Fibroblast of lung (primary cell): ENCODE measurements at regions not wholly inside any gene's neighbourhood (a gene's known extent, or its start where the extent isn't known, plus 50 kb on each side); places are given as distances from the start of the nearest gene placed in this dataset.

Experiments used
- DNase-seq, 2 donors: peaks; one replicate each; pipeline versions ENCODE4 v3.0.0 to v3.0.0-alpha.2; 2010; ENCODE audit warnings: low read depth in 2 of 2
- H2AFZ ChIP-seq: 2 replicates; pipeline ENCODE4 v1.5.1; 2012; ENCODE audit warnings: low read length, control low read depth, inconsistent platforms
- H3K27ac ChIP-seq: 2 replicates; pipeline ENCODE4 v1.5.1; 2011; ENCODE audit warnings: low read length, control low read depth; ENCODE audit not compliant: insufficient read depth
- H3K27me3 ChIP-seq: 2 replicates; pipeline ENCODE4 v1.5.1; 2011; ENCODE audit warnings: mild to moderate bottlenecking, low read length; ENCODE audit not compliant: control insufficient read depth, insufficient read depth
- H3K36me3 ChIP-seq: 2 replicates; pipeline ENCODE4 v1.5.1; 2011; ENCODE audit warnings: low read length; ENCODE audit not compliant: control insufficient read depth, insufficient read depth
- H3K4me1 ChIP-seq: 2 replicates; pipeline ENCODE4 v1.5.1; 2011; ENCODE audit warnings: low read length; ENCODE audit not compliant: control insufficient read depth, insufficient read depth; ENCODE audit errors: extremely low read depth
- H3K4me2 ChIP-seq: 2 replicates; pipeline ENCODE4 v1.5.1; 2011; ENCODE audit warnings: low read length, control low read depth; ENCODE audit not compliant: insufficient read depth; ENCODE audit errors: extremely low read depth
- H3K4me3 ChIP-seq, 4 experiments: fragments of 200-600 bp in 1 of 4; sonication (generic) in 1 of 4; replicated peaks in 1 of 4; 2 replicates each; pipeline ENCODE4 v1.5.1; 2011 to 2016; ENCODE audit warnings: low read length in 4 of 4, low read depth in 3 of 4, mild to moderate bottlenecking in 3 of 4, control low read depth in 2 of 4, inconsistent platforms in 1 of 4, mixed read lengths in 1 of 4; ENCODE audit not compliant: insufficient read depth in 1 of 4; ENCODE audit errors: control extremely low read depth in 1 of 4
- H3K79me2 ChIP-seq: 2 replicates; pipeline ENCODE4 v1.5.1; 2012; ENCODE audit warnings: mild to moderate bottlenecking, low read length, inconsistent platforms; ENCODE audit not compliant: control insufficient read depth, insufficient read depth
- H3K9ac ChIP-seq: 2 replicates; pipeline ENCODE4 v1.5.1; 2011; ENCODE audit warnings: mild to moderate bottlenecking, low read length, control low read depth; ENCODE audit not compliant: insufficient read depth
- H3K9me3 ChIP-seq: 2 replicates; pipeline ENCODE4 v1.5.1; 2012; ENCODE audit warnings: low read depth, low read length; ENCODE audit not compliant: control insufficient read depth, insufficient read depth
- H4K20me1 ChIP-seq: 2 replicates; pipeline ENCODE4 v1.5.1; 2011; ENCODE audit warnings: low read length; ENCODE audit not compliant: control insufficient read depth, insufficient read depth; ENCODE audit errors: extremely low read depth
- EZH2 ChIP-seq: IDR thresholded peaks from 2 replicates; pipeline ENCODE4 v1.5.1; 2012; ENCODE audit warnings: low read length, control low read depth, mild to moderate bottlenecking; ENCODE audit errors: missing control alignments
- TF ChIP-seq, protein P1 (sequence below), 2 donors: IDR thresholded peaks in 1 of 2; conservative IDR thresholded peaks in 1 of 2; 1 replicate in 1 of 2; 2 replicates in 1 of 2; pipeline ENCODE4 v1.5.1; 2011 to 2012; ENCODE audit warnings: low read length in 2 of 2, control low read depth in 1 of 2, inconsistent platforms in 1 of 2, low read depth in 1 of 2, mild to moderate bottlenecking in 1 of 2

DNA sequence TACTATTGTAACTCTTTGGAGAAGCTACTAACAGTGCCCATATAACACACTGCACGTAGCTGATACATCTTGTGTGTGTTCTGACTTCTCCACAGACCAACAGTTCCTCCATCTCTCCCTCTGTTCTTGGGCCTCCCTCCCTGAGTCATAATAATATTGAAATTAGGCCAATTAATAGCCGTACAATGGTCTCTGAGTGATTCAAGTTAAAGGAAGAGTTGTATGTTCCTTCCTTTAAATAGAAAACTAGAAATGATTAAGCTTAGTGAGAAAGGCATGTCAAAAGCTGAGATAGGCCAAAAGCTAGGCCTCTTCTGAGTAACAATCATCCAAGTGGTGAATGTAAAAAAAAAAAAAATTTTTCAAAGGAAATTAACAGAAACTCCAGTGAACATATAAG, 828.4 kb upstream of the CHAC2 start:
- Histone ChIP-seq H3K9ac (no peak overlapping the region), H3K27ac (no peak overlapping the region), H3K4me2 (no peak overlapping the region), H3K9me3 (no peaks in the 10 kb centered on the region), H2AFZ (no peak overlapping the region), H3K79me2 (no peaks in the 10 kb centered on the region), H4K20me1 (no peaks in the 10 kb centered on the region), H3K4me1 (peaks cover 1% of the 10 kb centered on the region), H3K27me3 (no peaks in the 10 kb centered on the region), H3K4me3 (no peak overlapping the region), H3K36me3 (no peaks in the 10 kb centered on the region)
- DNase-seq = no peak
- no peak for TF ChIP-seq EZH2
- TF ChIP-seq, protein P1, sequence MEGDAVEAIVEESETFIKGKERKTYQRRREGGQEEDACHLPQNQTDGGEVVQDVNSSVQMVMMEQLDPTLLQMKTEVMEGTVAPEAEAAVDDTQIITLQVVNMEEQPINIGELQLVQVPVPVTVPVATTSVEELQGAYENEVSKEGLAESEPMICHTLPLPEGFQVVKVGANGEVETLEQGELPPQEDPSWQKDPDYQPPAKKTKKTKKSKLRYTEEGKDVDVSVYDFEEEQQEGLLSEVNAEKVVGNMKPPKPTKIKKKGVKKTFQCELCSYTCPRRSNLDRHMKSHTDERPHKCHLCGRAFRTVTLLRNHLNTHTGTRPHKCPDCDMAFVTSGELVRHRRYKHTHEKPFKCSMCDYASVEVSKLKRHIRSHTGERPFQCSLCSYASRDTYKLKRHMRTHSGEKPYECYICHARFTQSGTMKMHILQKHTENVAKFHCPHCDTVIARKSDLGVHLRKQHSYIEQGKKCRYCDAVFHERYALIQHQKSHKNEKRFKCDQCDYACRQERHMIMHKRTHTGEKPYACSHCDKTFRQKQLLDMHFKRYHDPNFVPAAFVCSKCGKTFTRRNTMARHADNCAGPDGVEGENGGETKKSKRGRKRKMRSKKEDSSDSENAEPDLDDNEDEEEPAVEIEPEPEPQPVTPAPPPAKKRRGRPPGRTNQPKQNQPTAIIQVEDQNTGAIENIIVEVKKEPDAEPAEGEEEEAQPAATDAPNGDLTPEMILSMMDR (conservative IDR thresholded peaks at IDR 0.05 in 1 of 2, IDR thresholded peaks at IDR 0.05 in 1 of 2; ENCODE audit: low read depth in 1 of 2, low read length in 2 of 2) = no peak

DNA sequence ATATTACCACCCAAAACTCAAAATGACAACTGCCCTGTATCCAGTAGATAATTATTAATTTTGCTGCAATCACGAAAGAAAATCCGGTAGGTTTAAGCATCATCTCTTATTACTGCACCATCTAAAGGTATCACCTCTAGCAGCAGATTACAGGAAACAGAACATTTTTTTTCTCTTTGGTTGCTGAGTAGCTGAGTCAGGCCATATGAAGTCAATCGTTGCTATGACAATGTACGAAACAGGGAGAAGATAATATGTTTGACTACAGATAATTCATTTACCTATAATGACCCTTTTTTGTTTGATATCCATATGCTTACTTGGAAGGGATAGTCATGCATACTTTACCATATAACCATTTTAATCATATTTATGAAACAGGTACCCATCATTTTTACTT, 831.6 kb upstream of the CHAC2 start:
- peak; percentile 15 to 54 for DNase-seq
- no peak overlapping the region for H3K4me3 ChIP-seq
- H3K36me3 ChIP-seq = no peaks in the 10 kb centered on the region
- no peaks in the 10 kb centered on the region for H4K20me1 ChIP-seq
- peaks cover 2% of the 10 kb centered on the region for H3K4me1 ChIP-seq
- H3K9ac ChIP-seq = no peak overlapping the region
- no peak overlapping the region for H2AFZ ChIP-seq
- no peak overlapping the region for H3K4me2 ChIP-seq
- no peak for TF ChIP-seq EZH2
- TF ChIP-seq, protein P1 (conservative IDR thresholded peaks at IDR 0.05 in 1 of 2, IDR thresholded peaks at IDR 0.05 in 1 of 2; ENCODE audit: low read depth in 1 of 2, low read length in 2 of 2) = no peak
- H3K79me2 ChIP-seq = no peaks in the 10 kb centered on the region
- no peaks in the 10 kb centered on the region for H3K27me3 ChIP-seq
- no peaks in the 10 kb centered on the region for H3K9me3 ChIP-seq
- H3K27ac ChIP-seq = no peak overlapping the region

DNA sequence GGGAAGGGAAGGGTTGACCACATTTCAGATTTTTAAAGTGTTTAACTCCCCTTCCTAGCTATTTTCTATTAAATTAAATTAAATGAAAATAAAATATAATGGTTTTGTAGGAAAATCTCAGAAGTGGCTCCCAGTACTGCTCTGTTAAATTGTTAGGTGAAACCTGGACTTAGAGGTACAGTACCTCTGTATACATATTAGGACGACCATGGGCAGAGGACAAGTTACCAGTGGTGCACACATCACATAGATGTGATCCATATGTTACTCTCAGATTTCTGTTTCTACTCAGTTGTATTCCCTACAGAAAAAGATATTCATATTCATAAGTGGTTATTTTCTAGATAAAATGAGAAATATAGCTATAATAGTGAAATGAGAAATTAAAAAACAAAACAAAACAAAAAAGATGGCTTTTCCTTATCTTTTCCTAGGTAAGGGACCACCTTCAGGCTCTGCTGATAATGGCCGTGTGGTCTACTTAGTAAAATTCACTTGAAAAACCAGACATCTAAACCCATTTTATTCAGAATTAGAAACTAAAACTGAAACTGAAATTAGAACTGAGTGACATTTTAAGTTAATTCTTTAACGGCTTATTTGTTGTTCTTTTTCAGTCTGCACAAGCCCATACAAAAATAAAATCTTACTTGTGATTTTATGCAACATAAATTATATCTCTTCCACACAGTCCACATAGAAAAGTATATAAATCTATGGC, 832.5 kb upstream of the CHAC2 start:
- Histone ChIP-seq H3K9ac (no peak overlapping the region), H2AFZ (no peak overlapping the region), H4K20me1 (no peaks in the 10 kb centered on the region), H3K4me2 (peak overlapping the region; percentile 51), H3K36me3 (no peaks in the 10 kb centered on the region), H3K4me3 (no peak overlapping the region), H3K79me2 (no peaks in the 10 kb centered on the region), H3K27me3 (no peaks in the 10 kb centered on the region), H3K27ac (no peak overlapping the region), H3K4me1 (peaks cover 2% of the 10 kb centered on the region), H3K9me3 (no peaks in the 10 kb centered on the region)
- DNase-seq = no peak
- TF ChIP-seq EZH2 = no peak
- TF ChIP-seq, protein P1 (conservative IDR thresholded peaks at IDR 0.05 in 1 of 2, IDR thresholded peaks at IDR 0.05 in 1 of 2; ENCODE audit: low read depth in 1 of 2, low read length in 2 of 2) = no peak
